NCI-H128 (cell line): ENCODE measurements at regions not wholly inside any gene's neighbourhood (a gene's known extent, or its start where the extent isn't known, plus 50 kb on each side); places are given as distances from the start of the nearest gene placed in this dataset.
"Not testable (repeated sequence)": the region's sequence is repeated elsewhere in the genome, so short reads cannot be mapped to it uniquely, and the experiment has no call there.

Experiments used
- DNase-seq: peaks from one replicate; lab custom pipeline; 2025; ENCODE audit not compliant: unreplicated experiment; lab: John Stamatoyannopoulos, UW

DNA sequence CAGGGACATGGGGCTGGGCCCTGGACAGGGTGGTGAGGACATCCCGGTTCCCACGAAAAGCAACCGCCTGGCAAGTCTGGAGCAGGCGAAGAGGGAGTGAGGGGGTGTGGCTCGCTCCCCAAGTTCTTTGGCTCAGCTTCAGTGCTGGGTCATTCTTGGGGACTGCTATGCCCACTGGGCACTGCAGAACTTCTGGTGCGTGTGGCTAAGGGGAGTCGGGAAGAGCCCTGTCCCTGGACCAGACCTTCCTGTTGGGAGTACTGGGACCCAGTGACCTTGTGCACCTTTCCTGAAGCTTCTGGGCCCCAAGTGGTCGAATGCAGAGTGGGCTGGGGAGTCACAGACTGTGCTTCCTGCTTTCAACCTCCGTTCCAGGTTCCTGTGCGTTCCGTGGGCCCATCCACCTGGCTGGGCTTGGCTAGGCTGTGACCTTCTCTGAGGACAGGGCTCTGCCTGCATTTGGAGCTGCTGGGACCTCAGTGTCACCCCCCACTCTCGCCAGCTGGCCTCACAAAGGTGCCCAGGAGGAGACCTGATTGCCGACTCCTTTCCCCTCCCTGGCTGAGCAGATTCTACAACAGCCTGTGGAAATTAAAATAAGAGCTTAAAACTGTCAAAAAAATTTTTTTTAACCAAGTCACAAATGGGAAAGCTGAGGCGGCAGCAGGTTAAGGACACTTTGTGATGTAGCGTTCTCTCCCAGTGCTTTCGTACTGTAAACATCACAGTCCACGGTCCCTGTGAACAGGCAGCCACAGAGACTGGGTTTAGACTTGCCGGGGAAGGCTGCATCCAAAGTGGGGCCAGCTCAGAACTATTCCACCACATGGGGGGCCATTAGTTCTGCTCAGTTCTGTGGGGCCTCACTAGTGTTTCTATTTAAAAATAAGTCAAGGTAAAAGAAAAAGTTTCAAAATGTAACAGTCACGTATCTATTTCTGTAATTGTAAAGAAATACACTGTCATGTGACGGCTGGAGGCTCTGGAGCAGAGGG is 63.8 kb upstream of the WNT7B start:
- no peak for DNase-seq

DNA sequence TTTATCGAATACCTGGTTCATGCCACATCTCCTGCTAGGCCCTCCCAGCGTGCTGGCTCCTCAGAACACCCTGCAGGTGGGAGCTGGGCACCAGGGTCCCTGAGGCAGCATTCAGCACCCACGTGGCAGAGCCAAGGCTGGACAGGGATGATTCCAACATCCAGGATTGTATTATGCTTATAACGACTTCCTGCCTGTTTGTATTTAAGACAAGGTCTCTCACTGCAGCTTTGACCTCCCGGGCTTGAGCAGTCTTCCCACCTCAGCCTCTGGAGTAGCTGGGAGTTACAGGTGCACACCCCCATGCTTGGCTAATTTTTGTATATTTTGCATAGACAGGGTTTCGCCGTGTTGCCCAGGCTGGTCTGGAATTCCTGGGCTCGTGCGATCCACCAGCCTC is 64.7 kb upstream of the WNT7B start:
- DNase-seq: no peak

DNA sequence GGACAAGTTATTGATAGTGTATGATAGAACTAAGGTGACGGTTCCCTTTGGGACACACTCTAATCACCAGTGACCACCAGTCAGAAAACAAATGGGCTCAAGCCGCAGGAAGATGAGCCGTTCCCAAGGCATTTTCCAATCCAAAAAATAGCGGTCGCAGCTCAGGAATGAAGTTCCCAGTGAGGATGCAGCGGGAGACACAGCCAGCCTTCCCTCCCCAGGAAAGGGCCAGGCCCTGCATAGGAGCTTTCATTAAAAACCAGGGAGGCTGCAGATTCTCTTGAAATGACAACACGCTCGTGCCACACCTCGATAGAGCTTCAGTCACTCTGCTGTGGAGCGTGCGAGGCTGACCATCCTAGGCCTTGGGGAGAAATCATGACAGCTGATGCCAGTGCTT is 65.8 kb upstream of the WNT7B start:
- DNase-seq: no peak

DNA sequence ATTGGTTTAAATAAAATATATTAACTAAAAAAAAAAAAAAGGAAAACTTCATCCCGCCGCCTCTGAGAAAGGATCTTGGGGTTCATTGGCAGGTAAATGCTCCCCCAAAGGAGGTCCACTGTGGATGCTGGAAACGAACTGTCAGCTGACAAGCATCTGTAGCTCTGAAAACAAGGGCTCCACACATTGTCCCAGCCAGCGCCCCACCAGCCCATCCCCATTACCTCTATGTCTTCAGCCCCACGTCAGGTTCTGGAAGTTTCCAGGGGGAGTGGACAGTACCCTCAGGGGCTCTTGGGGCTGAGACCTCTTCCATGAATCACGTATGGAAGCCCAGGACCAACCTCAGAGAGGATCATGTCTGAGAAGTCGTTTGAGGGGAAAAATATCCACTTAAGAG is 66.4 kb upstream of the WNT7B start:
- no peak for DNase-seq

DNA sequence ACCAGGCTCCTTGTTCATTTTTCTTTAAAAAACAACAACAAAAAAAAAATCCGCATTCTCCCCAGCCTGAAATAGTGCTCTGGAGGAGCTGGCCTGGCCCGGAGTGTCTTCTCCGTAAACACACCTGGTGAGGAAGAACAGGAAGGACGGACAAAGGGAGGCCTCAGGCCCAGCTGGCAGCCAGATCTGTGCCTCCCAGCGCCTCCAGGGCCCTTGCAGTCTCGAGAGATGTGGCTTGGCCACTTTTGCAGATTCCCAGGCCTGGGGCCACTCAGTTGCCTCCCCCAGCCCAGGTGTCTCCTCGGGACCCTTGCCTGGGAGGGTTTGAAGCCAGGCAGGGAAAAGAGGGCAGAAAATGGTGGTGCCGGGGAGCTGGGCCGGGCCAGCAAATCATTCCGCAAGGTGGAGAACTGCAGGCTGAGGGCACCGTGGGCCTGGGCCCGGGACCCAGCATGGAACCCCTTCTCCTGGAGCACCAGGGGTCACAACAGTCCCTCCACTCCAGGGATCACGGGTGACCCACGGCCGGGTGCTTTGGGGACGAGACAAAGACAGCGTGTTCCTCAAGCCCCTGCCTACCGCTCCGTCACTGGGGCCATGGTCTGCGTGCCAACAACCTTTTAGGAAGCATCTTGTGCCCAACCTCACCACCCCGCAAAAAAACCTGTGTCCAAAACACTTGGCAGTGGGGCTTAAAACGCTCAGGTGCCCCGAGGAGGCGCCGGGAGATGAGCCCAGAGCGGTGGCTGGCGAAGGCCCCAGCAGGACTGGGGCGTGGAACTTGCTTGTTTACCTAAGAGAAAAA is 67.1 kb upstream of the WNT7B start:
- DNase-seq: peak; percentile 41

DNA sequence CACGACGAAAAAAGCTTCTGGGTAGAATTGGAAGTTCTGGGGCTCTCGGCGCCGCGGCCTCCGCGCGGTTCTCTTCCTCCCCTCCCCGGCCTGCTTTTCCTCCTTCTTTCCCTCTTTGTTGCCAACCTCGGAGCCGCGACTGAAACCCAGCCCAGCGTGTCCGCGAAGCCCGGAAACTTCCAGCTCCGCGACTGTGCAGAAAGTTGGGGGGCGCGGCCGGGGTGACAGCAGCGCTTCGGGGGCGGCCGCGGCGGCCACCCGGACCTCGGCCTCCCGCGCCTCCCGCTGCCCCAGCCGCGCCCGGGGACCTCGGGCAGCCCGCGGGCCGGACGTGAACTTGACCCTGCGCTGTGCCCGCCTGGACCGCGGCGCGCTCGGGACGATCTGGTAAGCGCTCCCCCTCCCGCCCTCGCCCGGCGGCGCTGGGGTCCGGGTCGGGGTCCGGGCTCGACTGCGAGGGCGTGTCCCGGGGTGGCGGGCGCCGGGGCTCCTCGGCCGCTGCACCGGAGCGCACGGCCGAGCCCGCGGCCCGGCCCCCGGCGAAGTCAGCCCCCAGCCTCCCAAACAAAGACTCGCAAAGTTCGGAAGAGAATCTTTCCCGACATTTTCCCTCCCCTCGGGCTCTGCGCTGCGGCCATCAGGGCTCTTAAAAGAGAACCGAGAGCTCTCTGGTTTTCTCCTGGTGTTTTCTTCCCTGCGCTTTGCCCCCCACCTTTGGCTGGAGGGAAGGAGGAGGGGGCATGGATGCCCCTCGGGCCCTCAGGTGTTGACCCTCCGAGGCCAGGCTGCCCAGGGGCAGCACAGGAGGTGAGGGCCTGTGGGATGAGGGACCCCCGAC is 67.9 kb upstream of the WNT7B start:
- DNase-seq: no peak

DNA sequence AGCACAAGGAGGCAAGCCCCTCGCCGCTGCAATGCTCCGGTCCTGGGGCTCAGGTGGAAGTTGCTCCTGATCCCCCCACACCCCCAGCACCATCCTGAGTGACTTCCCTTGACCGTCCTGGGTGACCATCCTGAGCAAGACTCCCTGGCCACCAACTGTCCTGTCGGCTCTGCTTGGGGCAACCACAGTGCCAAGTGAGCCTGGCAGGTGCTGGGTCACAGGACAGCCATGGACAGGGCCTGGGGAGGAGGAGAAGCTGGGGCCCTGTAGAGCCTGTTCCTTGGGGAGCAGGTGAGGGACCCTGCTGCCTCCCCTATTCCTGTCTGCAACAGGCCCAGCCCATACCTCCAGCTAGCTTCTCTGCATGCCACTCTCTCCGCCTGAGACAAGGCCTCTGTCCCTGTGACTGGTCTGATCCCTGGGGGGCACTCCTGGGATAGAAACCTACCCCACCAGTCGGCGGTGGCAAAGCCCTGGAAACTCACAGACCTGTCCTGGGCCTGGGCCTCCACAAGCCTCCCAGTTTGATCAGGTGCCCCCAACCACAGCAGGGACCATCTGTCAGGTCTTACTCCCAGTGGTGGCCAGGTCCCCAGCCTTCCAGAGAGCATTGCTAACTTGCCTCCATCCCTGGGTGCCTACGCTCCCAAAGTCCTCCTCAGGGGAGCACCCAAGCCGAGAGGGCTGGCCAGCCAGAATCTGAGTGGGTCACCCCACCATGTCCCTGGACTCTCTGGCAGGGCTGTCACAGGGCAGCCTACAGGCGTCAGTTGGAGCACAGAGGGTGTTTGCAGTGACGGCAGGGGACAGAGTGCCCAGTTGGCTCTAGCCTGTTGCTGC is 68.7 kb upstream of the WNT7B start:
- DNase-seq: no peak

DNA sequence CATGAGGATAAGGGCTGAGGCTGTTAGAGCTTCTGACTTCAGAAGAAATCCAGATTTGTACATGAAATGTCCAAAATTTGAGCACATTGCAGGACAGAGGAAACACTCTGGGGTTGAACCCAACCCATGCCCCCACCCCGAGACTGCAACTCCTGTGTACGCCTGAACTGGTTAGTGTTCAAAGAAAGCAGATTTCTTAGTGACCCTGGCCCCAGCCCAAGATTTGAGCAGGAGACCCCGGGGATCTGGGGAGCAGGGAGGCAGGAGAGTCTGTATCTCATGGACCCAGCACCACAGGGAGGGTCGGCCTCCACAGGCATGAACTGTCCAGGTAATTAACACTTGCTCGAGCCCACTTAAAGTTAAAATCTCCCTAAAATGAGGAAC is 69.3 kb upstream of the WNT7B start:
- DNase-seq: no peak

DNA sequence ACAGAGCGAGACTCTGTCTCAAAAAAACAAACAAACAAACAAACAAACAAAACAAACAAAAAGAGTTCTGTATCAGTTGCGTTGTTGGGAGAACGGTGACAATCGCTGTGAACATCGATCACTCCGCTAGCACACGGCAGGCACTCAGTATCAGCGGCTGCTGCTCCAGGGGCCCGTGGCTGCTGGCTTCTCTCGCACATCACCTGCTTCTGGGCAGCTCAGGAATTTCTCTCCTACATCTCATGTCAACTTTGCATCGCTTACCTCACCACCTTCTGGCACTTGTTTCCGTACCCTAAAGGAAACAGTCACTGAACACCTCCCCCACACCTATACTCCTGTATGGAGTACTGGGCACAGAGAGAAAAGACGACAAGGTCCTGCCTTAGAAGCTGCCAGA is 70.3 kb upstream of the WNT7B start:
- no peak for DNase-seq

DNA sequence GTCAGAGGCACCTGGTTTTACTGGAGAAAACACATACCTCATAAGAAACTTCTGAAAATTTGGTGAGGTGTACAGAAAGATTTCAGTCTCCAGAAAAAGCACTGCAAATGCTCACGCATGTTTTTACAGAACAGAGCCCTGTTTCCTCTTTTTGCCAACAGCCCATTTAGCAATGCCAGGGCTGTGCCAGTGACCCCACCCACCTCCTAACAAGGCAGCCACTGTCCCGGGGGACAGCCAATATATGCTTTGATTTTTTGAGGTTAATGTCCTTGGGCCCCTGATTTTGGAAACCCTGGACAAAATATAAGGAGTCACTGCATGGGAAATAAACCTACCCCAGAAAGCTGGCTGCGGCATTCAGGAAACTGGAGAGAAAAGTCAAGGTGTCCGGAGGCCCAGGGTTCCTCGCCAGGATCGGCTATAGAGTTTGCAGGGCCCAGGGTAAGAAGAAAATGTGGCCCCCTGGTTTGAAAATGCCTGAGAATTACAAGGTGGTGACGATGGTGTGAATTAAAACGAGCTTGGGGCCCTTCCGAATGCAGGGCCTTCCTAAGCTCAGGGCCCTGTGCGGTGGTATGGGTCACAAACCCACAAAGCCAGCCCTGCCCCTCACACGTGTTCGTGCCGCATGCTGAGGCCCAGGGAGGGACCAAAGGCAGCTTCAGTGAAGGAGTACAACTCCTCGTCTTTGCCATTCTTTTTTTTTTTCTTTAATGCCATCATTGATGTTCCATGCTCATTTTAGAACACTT is 71.1 kb upstream of the WNT7B start:
- DNase-seq: no peak

DNA sequence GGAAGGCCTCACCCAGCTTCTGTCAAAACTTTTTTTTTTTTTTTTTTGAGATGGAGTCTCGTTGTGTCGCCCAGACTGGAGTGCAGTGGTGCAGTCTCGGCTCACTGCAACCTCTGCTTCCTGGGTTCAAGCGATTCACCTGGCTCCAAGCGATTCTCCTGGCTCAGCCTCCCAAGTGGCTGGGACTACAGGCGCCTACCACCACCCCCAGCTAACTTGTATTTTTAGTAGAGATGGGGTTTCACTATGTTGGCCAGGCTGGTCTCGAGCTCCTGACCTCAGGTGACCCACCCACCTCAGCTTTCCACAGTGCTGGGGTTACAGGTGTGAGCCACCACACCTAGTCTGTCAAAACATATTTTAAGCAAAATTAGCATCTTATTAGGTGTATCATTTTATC is 71.7 kb upstream of the WNT7B start:
- not testable (repeated sequence) for DNase-seq

DNA sequence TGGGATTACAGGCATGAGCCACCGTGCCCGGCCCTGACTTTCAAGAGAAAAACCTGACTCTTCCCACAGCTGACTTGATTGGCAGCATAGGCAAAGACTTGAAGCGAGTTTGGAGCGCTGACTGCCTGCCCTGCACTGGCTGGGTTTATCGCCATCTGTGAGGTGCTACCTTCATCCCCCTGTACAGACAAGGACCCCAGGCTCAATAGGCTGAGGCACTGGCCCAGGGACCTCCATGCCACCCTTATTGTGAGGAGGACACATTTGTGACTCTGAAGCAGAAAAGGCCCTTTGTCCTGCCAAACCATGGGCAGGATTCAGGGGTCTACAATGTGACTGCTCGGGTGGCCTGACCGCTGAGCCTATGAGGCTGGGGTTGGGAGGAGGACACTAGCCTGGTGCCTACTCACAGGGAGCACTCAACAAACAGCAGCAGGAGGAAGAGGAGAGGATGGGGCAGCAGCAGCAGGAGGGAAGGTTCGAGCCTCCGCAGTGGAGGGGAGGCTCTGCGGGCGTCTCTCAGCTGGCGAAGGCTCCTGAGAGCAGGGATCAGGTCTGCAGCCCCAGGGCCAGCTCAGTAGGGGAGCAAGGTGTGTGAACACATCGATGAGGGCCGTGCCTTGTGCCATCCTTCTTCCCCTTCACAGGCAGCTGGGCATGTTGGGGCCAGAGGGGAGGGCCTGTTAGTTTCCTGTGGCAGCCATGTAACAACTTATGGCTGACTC is 72.9 kb upstream of the WNT7B start:
- DNase-seq: no peak

DNA sequence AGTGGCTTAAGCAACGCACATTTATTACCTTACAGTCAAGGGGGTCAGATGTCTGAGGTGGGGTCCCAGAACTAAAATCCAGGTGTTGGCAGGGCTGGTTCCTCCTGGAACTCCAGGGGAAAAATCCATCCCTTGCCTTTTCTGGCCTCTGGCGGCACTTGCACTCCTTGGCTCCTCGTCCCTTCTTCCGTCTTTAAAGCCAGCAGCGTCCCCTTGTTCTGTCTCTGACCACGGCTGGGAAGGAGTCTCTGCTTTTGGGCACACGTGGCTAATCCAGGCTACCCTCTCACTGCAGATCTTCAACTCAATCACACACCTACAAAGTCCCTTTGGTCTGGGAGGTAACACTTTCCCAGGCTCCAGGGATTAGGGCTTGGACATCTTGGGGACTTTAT is 73.5 kb upstream of the WNT7B start:
- no peak for DNase-seq

DNA sequence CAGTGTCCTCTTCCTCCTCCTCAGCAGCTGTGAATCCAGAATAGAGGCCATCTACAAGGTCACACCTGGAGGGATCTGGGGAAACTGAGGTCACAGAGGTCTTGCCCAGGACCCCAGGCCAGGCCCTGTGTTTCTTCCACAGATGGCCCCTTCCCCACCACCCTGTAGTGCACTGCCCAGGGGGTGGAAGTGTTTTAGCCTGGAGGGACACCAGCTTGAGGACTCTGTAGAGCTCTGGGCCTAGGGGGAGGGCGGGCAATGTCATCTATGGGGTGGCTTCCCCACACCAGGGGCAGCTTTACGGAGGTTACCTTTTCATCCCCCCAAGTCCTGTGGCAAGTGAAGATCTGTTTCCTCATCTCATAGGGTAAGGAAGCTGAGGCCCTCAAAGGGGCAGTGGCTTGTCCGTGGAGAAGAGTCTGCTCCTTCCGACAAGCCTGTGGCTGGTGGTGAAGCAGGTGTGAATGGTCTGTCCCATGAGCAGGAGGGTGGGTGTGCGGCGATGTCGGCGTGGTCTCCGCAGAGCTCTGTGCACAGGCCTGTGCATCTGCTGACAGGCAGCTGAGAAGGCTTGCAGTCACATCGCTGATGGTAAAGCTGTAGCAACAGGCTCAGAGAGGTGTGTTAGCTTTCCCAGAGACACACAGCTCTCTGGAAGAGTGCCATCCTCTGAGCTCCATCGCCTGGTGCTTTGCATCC is 74.1 kb upstream of the WNT7B start:
- DNase-seq: no peak

DNA sequence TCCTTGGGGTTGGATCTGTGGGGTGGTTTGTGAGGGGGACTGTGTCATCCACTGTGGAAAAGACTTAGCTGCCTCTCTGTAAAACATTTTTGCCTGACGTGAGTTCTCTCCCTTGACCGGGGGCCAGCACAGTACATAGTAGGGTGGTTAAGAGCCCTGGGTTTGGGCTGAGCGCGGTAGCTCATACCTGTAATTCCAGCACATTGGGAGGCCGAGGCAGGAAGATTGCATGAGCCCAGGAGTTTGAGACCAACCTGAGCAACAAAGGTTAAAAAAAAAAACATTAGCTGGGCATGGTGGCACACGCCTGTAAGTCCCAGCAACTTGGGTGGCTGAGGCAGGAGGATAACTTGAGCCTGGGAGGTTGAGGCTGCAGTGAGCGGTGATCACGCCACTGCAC is 74.7 kb upstream of the WNT7B start:
- DNase-seq: no peak

DNA sequence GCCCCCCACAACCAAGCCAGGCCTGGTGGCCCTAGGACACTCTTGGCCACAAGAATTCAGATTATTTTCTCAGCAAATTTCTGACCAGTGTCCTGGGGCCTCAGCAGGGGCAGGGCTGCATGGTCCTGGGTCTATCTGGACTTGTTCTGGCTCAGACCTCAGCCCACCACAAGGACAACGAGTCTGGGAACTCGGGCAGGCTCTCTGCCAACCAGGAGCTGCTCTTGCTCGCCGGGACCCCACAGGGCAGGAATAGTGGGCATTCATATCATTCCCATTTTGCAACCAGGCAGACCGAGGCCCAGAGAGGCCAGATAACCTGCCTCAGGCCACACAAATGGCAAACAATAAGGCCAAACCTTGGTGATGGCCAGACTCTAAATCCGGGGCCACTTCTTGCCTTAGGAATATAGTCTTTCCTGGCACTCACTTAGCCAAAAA is 75.4 kb upstream of the WNT7B start:
- no peak for DNase-seq

DNA sequence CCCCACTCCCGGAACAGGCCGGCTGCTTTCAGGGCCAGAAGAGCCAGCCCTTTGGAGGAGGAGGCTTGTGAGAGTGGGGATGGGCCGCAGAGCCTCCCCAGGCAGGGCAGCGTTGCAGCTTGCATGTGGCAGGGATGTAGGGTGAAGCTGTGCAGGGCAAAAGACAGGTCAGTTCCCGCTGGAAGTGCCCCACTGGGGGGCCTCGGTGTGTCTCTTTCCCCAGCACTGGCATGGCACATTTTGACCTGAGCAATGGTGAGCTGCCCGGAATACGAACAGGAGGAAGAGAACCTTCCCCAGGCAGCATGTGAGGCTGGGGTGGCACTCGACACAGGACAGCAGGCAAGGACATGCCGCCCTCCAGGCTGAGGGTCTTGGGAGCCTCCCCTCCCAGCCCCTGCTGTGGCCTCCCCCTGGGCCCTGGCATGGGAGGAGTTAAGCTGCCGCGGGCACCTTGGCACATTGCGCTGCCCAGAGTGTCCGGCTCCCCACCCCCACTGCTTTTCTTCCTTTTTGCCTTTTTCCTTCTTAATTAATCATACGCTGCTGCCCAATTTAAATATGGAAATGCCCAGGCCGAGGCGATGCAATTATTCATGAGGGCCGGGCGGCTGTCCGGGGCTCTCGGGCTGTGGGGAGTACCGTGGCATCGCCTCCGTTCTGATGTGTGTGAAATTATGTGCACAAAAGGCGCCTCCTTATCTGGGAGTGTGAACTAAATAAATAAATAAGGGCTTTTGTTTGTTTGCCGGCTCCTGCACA is 76.0 kb upstream of the WNT7B start:
- DNase-seq: no peak
